D341Med (cell line): ENCODE measurements at regions not wholly inside any gene's neighbourhood (a gene's known extent, or its start where the extent isn't known, plus 50 kb on each side); places are given as distances from the start of the nearest gene placed in this dataset.

Source experiments
- DNase-seq: peaks from one replicate; pipeline ENCODE4 v3.0.0; 2012; ENCODE audit warnings: low spot score

DNA sequence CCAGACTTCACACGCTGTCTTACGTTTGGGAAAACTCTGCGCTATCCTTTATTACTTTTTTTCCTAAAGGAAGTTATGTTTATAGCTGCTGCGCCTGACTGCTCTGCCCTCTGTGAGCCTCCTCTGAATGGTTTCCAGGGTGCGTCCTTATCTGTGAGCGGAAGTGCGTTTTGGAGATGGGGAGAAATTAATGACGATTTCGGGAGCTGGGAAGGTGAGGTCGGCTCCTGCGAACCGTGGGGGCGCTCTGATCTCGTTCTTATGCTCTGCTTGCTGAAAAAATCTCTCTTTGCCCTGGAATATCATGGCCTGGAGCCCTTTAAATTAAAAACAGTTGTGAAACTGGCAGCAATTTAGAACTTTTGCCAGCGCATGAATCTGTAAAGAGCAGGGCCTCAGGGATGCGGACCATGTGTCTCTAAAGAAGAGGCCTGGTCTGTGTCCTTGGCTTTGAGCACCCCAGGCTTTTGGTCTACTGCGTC, 135.7 kb upstream of the ZFHX3 start:
- DNase-seq: no peak

DNA sequence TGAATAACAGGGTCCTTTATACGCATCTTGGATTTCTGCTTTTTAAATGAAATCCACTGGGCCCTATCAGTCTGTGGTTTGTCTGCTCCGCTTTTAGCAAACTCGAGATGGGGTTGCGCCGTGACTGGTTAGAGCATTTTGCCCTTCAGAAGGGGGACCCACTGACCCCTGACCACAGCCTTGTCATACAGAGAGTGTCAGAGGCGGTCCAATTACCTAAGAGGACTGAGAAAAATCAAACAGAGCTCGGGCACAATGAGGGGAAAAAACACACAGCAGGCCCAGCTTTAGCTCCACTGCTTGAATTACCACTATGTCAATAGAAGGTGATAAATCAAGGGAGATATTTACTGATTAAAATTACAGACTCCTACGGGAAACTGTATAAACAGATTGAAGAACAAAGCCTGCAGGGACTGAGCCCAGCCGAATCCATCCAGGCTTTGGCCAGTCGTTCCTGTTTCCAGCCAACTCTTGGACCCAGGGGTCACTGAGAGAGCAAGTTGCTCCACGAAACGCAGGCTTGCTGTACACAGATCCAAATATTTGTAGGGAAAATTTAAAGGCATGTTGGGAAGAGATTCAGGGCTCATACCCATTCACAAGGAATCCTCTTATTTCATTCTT, 131.9 kb upstream of the ZFHX3 start:
- no peak for DNase-seq

DNA sequence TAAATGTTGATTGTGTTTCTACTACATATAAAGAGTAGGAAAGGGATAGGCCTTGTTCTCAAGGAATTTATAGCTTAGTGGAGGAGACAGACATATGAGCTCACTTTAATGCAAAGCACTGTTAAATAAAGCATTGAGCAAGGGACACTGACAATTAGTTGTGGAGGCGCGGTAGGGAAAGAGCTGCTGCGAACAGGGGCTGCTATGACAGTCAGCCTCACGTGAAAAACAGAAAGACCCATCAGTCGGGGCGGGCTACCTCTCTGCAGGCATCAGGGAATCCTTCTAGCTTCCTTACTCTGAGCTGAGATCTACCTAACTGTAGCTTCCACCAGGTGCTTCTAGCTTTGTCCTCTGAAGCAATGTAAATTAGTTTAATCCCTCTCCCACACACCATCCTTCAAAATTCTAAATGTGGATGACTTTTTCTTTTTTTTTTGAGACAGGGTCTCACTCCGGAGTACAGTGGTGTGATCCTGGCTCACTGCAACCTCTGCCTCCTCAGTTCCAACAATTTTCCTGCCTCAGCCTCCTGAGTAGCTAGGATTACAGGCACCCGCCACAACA, 129.9 kb upstream of the ZFHX3 start:
- no peak for DNase-seq

DNA sequence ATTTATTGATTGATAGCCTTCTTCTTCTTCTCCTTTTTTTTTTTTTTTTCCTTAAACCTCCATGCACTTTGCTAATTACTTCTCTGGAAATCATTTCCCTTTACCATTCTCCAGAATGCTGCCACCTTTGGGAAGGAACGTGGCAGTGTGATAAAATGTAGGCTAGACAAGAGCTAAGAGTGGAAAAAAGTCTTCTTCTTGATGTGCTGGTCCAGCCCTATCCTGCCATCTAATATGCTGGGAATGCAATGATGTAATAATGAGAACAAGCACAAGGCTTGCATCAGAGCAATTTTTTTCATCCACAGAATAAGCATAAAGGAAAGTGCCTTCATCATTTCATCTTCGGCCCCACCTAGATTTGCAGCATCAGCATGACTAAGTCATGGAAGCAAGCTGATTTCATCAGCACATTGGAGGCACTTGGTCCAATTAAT, 128.7 kb upstream of the ZFHX3 start:
- no peak for DNase-seq

DNA sequence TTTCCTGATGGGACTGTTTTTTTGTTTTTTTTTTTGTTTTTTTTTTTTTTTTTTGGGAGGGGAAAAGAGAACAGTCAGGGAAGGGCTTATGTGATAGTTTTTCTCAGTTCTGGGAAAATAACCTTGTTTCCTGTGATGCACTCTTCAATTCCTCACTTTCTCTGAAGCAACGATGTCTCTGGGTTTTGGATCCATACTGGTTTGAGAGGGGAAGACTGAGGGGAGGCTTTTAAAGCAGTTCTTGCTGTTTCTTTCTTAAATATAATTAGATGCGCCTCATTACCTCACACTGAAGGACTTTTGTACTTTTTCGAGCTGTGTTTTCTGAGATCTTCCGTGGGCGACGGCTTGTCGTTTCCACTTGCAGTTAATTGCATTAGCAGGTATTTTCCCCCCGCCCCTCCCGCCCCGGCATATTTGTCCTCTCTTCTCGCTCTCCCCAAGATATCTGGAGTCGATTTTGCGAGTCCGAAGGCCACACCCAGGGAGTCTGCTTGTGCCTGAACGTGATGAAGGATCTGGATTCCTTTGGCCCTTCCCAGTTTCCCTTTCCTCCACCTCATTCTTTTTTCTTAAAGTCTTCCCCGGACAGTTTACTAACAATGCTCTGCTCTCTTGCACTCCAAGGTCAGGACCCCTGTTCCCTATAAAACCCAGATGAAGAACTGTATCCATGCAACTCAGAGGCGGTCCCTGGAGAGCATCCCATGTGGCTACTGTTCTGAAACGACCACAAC, 125.2 kb upstream of the ZFHX3 start:
- DNase-seq: no peak

DNA sequence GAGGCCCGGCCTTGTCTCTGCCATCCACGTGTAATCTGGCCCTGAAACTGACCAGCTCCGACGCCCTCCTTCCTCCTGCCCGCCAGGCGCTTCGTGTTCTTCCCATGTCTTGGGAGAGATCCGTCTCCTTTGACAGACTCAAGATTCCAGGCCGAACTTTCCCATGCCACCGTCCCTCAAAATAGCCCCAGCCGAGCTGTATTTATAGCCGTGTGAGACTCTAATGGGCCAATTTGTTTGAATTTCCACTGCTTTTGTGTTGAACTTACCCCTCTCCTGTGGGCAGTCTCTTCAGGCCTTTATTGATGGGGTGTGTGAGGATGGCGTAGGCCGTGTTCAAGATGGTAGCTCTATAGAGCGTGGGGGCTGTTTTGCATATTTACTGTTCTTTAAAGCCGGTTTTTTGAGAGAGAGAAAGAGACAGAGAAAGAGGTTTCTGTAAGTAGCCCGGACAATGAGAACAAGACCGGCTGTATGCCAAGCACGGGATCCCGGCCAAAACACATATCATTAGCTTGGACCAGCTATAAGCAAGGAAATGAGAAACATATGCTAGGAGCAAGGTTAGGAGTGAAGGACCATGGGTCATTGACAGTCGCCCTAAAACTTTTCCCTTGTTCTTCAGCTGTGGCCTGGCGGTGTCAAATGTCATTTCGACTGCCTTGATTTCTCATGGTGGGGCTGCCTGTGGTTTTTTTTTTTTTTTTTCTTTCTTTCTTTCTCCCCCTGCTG, 124.5 kb upstream of the ZFHX3 start:
- peak; percentile 34 for DNase-seq

DNA sequence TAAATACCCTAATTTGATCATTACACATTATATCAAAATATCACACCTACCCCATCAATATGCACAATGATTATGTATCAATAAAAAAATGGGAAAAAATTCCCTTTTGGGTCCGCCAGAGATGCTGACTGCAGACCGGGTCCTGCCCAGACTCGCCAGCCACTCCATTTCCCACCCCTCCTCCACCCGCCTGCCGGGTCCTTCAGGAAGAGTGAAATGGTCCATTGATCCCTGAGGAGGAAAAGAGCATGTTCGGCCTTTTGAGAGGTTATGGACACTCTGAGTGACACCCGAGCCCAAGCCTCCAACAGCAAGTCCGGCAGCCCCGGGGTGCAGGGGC, 123.9 kb upstream of the ZFHX3 start:
- no peak for DNase-seq

DNA sequence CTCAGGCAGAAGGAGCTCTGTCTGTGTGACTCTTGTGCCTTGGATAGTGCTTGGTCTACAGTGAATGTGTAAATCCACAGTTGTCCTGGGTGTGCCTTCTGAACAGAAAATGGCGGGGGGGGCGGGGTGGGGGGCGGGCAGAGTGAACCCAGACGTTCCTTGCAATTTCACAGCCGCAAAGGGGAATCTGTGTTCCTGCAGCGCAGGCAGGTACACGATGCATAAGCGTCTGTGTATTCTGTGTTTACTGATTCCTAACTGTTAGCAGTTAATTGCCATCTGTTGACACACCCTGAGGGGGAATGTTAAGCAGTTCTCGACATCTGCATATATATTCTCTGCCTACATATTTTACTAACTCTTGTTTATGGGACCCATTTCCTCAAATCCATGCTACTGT, 123.5 kb upstream of the ZFHX3 start:
- no peak for DNase-seq

DNA sequence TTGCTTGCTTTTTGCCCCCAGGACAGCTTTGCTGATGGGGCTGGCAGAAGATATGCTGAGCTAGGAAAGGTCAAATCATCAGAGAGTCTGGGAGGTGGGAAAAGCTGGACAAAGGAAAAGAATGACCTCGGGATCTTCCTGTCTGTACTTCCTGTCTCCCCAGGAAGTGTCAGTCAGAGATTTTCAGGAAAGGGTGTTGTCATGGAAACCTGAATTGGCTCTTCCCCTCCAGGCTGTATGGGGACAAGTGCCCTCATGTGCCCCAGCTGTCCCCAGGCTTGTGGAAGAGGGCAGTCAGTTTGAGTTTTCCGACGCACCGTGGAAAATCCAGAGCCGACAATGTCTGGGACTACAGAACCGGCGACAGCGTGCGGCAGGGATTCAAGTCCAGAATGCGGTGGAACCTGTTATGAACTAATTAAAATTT, 122.7 kb upstream of the ZFHX3 start:
- DNase-seq: no peak

DNA sequence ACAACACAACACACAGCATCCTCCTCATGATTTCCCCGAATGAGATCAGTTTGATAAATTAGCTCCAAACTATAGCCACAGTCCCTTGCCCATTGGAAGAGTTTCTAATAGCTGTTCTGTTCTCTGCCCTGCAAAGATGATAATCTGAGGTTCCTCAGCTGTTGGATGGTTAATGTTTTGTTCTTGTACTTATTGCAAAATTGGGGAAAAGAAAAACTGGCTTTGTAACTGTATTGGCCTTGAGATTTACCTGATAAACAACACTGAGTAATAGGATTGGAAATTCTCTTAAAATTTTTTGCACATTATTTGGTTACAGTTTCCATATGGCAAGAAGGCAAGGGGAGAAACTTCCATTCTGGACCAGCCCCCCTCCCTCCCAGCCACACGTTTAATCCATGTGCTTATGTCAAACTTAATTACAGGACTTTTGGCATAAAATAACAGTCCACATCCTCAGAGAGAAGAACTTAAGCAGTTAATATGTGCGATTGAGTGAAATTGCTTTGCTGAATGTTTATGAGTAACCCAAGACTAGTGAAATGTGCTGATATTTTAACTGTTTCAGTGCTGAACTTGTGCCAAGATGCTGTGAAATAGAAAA, 119.1 kb upstream of the ZFHX3 start:
- DNase-seq: no peak

DNA sequence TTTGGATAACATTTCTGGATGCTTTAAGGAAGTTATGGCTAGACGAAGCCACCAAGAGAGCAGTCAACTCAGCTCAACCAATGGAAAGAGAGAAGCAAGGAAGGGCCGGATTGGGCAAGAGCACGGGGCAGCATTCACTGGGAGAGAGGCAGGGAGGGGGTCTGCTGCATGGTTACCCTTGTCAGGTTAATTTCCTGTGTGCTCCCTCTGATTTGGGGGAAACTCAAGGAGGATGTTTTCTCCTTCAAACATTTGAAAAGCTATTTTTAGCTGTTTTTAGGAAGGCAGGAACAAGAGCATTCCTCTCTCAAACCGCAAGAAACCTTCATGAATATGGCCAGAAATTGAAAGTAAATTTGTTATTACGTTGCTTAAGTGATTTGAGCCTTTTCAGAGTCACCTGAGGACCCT, 118.5 kb upstream of the ZFHX3 start:
- no peak for DNase-seq

DNA sequence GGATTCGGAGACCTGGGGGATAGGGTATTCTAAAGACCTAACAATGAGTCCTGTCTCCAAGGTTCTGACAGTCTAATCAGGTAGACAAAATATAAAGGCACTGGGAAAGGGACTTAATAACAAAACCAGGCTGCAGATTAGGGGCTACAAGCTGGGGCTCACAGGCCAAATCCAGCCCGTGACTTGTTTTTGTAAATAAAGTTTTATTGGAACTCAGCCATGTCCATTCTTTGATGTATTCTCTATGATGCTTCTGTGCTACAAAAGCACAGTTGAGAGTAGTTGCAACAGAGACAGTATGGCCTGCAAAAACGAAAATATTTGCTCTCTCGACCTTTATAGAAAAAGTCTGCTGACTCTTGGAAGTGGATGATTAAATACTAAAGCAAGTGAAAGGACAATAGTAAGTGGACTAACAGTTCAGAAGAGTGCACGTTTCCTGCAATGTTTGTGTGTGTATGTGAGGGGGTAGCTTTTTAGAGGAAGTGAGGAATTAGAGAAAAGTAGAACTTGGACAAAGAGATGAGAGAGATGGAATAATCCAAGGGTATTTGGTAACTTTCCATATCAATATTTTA, 115.4 kb upstream of the ZFHX3 start:
- DNase-seq: no peak

DNA sequence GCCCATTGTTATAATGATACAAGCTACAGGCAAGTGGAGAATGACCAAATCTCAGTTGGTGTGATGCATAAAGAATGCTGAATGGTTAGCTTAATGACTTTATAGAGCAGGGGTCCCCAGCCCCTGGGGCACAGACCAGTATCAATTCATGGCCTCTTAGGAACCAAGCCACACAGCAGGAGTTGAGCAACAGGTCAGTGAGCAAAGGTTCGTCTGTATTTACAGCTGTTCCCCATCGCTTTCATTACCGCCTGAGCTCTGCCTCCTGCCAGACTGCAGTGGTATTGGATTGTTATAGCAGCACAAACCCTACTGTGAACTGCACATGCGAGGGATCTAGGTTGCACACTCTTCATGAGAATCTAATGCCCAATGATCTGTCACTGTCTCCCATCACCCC, 114.0 kb upstream of the ZFHX3 start:
- DNase-seq: no peak

DNA sequence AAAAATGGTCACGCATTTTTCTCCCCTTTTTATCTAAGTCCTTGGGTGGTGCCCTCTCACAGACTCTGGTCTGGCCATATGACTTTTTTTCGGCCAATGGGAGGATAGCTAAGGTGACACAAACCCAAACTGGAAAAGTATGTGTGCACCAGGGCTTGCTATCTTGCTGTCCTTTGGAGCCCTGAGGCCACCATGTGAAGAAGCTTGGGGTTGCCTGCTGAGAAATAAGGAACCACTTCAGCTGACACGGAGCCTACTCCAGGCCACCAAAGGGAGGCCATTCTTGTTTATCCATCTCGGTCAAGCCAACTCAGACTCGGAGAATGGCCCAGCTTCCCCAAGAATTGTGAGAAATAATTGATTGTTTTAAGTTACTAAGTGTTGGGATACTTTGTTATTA, 111.4 kb upstream of the ZFHX3 start:
- no peak for DNase-seq

DNA sequence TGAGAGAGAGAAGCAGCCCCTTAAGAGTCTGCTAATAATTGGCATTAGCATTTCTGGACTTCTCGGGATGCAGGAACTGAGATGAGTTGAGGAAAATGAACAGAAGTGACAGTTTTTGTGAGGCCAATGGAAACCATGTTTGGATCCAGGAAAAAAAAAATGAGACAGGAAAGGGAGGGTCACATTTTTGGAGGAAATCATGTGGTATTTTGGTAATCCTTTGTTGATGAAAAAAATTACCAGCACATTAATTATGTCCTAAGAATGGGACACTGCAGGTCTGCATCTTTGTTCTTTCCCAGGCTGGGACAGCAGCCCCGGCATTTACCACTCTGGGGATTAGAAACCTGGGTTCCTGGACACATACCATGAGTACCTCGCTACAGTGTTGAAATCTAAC, 109.9 kb upstream of the ZFHX3 start:
- no peak for DNase-seq

DNA sequence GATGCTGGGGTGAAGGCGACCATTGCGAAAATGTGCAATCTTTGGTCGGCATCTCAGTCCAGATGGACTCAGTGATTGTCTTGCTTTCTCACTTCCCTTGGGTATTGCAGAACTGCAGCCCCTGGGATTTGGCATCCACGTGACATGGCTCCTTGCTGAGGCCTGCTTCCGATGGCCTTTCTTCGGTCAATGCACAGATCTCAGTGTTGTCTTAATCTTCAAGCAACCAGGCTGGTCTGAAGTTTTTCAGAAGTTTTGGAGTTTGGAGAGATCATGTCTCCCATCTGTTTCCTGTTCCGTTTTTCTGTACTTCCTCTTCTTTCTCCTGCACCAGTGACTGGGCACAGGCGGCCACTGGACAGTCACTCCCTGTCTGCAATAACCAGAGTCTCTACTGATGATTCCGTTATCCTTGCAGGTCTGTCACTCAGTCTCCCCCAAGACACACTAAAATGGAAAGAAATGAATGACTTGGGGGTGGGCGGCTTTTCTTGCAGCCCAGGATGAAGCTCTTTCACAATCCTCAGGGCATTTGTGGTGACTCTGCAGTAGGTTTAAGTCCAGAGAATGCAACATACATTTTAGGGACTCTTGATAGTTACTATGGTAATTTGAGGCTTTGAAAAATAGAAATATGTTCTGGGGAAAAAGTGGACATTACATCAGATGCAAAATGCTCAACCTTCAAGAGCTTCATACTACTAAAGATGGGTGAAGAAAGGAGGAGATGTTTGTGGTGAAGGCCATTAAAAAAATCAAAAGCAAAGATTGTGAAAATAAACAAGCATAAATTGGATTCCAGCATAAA, 106.3 kb upstream of the ZFHX3 start:
- DNase-seq: no peak

DNA sequence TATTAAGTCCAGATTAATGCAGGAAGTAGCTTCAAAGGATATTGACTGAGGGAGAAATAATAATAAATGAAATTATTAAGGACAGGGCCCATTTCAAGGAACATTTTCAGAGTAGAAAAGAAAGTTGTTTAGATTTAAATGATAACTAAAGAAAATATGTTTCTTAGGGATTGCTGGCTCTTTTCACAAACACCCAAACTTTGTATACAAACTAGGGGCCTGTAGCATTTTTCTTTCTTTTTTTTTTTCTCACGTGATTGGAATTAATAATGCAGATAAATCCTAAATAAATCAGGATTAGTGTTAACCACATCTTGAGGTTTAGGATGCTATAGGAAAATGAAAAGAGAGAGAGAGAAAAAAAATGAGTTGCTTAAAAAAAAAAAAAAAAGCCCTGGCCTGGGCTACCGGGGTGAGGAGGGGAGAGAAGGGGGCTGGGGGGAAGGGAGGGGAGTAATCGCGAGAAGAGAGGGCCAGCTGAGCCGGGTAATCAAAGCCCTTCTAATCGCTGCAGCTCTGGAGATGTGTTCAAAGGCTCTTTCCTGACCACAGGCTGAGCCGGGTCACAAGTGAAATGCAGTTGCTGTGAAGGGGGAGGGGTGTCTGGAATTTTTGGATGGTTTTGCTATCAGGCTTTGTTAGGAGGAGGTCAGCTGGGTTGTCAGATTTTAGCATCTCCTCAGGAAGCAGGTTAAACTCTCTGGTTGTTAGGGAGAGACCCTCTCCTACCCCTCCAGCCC, 104.6 kb upstream of the ZFHX3 start:
- peak; percentile 30 for DNase-seq

DNA sequence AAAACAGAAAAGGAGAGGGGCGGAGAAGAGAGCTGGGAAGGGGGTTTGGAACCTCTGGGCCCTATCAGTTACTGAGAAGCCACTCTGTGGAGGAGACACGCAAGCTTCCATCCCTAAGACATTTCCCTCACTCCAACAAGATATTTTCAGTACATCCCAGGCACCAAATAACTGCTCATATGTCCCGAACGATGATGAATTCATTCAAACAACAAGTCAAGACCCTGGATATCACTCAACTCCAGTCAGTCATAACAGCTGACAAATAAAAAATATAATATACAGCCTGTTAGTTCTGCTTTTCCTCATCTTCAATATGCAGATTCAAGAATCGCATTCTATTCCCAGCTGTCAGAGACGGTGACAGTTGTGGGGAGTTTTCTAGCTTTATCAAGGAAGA, 104.0 kb upstream of the ZFHX3 start:
- no peak for DNase-seq

DNA sequence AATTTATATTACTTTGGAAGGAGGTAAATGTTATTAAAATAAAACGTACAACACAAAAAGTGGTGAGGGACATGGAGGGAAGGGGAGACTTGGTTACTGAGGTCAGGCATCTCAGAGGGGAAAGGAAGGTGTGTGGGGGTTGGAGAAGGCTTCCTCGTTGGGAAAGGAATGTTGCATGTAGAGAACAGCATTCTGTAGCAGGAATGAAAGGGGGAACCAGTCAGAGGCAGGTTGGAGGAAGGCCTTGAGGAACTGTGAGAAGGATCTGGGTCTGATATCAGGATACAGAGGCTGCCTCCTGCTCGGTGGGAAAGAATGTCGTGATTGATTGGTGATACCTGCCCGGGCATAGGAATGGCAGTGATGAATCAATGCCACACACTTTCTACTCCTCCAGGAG, 103.3 kb upstream of the ZFHX3 start:
- DNase-seq: no peak

DNA sequence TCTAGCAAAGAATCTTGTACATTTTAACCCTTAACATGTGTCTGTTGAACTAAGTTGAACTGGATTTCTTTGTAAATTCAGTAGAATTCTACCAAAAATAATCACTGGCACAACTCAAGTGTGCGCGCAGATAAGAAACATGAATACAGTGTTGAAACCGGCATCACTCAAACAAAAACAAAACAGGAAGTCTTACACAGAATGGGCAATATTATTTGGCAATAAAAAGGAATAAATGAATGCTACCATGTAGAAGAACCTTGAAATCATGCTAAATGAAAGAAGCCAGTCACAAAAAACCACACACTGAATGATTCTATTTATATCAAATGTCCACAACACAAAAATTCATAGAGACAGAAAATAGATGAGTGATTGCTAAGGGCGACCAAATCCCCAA, 102.9 kb upstream of the ZFHX3 start:
- no peak for DNase-seq

DNA sequence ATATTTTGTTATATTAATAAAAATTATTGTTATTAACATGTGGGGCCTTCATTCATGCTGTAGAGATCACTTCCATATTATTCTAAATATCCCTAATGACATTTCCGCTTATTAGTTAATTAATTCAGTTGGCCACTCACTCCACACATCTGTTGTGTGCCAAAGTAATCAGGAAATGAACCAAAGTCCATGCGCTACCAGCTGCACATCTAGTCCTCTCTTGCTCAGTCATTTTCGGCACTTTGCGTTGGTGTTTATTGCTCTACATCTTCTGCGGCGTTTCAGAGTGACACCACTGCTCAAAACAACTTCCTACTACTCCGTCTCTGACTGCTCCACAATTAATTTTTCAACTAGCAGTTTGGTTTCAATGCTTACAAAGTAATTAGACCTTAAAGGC, 101.4 kb upstream of the ZFHX3 start:
- DNase-seq: no peak
